Tibial artery (tissue), 4 donors: ENCODE measurements at regions not wholly inside any gene's neighbourhood (a gene's known extent, or its start where the extent isn't known, plus 50 kb on each side); places are given as distances from the start of the nearest gene placed in this dataset.

Experiments used
- DNase-seq, 2 donors: peaks; one replicate each; pipeline ENCODE4 v3.0.0-alpha.2; 2019
- H3K27ac ChIP-seq, 2 donors: fragments of 200-600 bp; sonication (generic) in 1 of 2; 1 replicate in 1 of 2; 2 replicates in 1 of 2; pipeline ENCODE4 v1.5.1; 2018 to 2019; ENCODE audit warnings: mild to moderate bottlenecking in 1 of 2
- H3K27me3 ChIP-seq, 2 donors: fragments of 200-600 bp; sonication (generic) in 1 of 2; one replicate each; pipeline versions ENCODE4 v1.5.1 to v1.6.0; 2016 to 2019
- H3K36me3 ChIP-seq, 3 donors: fragments of 200-600 bp; sonication (generic) in 2 of 3; one replicate each; pipeline ENCODE4 v1.5.1; 2016 to 2019; ENCODE audit warnings: mild to moderate bottlenecking in 2 of 3
- H3K4me1 ChIP-seq, 4 donors: fragments of 200-600 bp; sonication (generic) in 2 of 4; 1 replicate in 3 of 4; 2 replicates in 1 of 4; pipeline ENCODE4 v1.5.1; 2016 to 2019
- H3K4me3 ChIP-seq, 2 donors: fragments of 200-600 bp; sonication (generic) in 1 of 2; 1 replicate in 1 of 2; 2 replicates in 1 of 2; pipeline ENCODE4 v1.5.1; 2018 to 2019; ENCODE audit warnings: mild to moderate bottlenecking in 2 of 2
- H3K9me3 ChIP-seq, 3 donors: fragments of 200-600 bp; sonication (generic) in 1 of 3; one replicate each; pipeline ENCODE4 v1.5.1; 2016 to 2019
- intact Hi-C: fragments of 100-400 bp; cut with DNase I; formaldehyde crosslinking; loops from one replicate; pipeline ENCODE4 v1.15.0; 2023; ENCODE audit warnings: low total_unique reads
- TF ChIP-seq, protein P1 (sequence below), 2 experiments: fragments of 200-600 bp in 1 of 2; fragments of 450-650 bp in 1 of 2; IDR thresholded peaks; one replicate each; pipeline ENCODE4 v1.5.1; 2017 to 2019; ENCODE audit warnings: antibody characterized with exemption in 2 of 2, mild to moderate bottlenecking in 1 of 2, moderate library complexity in 1 of 2

DNA sequence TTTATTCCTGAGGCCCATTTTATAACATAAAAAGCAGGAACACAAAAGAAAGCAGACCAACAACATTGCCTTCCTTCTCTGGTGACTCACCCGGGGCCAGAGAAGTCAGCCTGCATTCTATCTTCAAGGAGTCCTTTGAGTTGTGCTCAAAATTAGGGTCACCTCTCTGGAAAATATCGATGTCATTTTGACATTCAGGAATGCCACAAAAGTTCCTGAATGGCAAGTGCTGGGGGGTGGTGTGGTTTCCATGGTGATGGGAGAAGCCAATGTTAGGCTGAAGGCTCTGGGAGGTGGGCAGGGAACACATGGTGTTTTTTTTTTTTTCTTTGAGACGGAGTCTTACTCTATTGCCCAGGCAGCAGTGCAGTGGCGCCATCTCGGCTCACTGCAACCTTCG, 159.6 kb downstream of the HAPSTR1 start:
- no peak for DNase-seq
- intact Hi-C loops: no loop called here
- peaks cover 0 to 5% of the 10 kb centered on the region in 2 donors for H3K27me3 ChIP-seq
- H3K36me3 ChIP-seq: no peaks in the 10 kb centered on the region
- H3K4me1 ChIP-seq: no peaks in the 10 kb centered on the region
- no peaks in the 10 kb centered on the region for H3K9me3 ChIP-seq
- TF ChIP-seq, protein P1, sequence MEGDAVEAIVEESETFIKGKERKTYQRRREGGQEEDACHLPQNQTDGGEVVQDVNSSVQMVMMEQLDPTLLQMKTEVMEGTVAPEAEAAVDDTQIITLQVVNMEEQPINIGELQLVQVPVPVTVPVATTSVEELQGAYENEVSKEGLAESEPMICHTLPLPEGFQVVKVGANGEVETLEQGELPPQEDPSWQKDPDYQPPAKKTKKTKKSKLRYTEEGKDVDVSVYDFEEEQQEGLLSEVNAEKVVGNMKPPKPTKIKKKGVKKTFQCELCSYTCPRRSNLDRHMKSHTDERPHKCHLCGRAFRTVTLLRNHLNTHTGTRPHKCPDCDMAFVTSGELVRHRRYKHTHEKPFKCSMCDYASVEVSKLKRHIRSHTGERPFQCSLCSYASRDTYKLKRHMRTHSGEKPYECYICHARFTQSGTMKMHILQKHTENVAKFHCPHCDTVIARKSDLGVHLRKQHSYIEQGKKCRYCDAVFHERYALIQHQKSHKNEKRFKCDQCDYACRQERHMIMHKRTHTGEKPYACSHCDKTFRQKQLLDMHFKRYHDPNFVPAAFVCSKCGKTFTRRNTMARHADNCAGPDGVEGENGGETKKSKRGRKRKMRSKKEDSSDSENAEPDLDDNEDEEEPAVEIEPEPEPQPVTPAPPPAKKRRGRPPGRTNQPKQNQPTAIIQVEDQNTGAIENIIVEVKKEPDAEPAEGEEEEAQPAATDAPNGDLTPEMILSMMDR (IDR thresholded peaks at IDR 0.05): no peak
- H3K4me3 ChIP-seq: no peak overlapping the region
- no peak overlapping the region for H3K27ac ChIP-seq

DNA sequence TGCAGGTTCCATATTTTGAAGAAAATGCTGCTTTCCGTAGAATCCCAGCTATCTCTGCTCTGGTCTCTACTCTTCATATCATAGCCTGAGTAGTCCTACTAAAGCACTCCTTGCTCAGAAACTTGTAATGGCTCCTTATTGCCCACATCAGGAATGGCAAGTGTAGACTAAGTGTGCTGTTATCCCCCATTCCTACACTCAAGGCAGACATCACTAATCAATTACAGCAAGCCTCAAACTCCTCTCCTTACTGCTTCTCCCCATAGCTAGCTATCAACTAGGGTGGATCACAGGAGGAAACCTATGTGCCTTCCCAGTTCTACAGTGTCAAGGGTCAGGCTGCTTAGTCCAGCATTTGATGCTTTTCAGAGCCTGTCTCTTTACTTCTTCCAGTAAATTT, 163.4 kb downstream of the HAPSTR1 start:
- Histone ChIP-seq H3K27ac (no peak overlapping the region), H3K4me1 (no peaks in the 10 kb centered on the region), H3K9me3 (no peaks in the 10 kb centered on the region), H3K27me3 (peaks cover 0 to 13% of the 10 kb centered on the region in 2 donors), H3K36me3 (no peaks in the 10 kb centered on the region), H3K4me3 (no peak overlapping the region)
- DNase-seq: no peak
- TF ChIP-seq, protein P1 (IDR thresholded peaks at IDR 0.05): no peak
- intact Hi-C loops: loop anchor here (5.0 kb wide), 1 partner anchor 927 kb away; the partner anchor contains the start of gene GRIN2A

DNA sequence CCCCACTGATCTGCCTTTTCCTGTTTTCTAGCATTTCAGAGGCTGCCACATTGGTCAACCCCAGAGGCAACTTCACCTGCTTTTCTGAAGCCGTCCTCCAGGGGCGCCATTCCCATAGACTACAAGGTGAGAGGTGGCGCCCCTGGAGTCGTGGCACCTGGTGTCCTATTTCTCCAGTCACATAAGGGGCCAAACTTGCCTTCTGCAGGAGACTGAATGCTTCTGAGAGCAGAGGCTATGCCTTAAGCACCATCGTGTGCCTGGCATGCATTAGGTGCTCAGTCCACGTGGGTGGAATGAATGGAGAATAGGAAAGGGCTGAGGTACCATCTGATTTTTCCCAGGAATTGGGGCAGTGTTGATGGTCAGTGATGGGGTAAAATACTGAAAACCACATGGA, 164.8 kb downstream of the HAPSTR1 start:
- no peaks in the 10 kb centered on the region for H3K9me3 ChIP-seq
- intact Hi-C loops: loop anchor here (5.0 kb wide), 1 partner anchor 926 kb away; the partner anchor contains the start of gene GRIN2A
- no peaks in the 10 kb centered on the region for H3K36me3 ChIP-seq
- no peak overlapping the region for H3K27ac ChIP-seq
- no peak for DNase-seq
- TF ChIP-seq, protein P1 (IDR thresholded peaks at IDR 0.05): no peak
- H3K4me3 ChIP-seq: no peak overlapping the region
- H3K27me3 ChIP-seq: peaks cover 0 to 13% of the 10 kb centered on the region in 2 donors
- peaks cover 0 to 9% (median 3%) of the 10 kb centered on the region in 4 donors for H3K4me1 ChIP-seq

DNA sequence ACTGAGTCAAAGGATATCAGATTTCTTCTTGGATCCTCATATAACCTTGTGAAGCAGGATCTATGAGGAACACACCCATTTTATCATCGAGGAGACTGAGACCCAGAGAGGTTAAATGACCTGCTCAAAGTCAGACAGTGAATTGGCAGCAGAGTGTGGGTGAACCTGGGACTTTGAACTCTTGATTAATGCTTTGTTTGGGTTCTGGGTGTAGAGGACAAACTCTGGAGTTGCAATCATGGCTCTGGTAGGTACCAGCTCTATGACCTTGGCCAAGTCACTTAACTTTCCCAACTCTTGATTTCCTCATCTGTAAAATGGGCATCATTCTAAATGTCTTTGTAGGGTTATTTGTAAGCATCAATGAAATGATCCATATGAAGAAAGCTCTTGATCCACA, 166.4 kb downstream of the HAPSTR1 start:
- Histone ChIP-seq H3K36me3 (no peaks in the 10 kb centered on the region), H3K4me1 (peaks cover 0 to 24% (median 3%) of the 10 kb centered on the region in 4 donors), H3K27ac (no peak overlapping the region), H3K27me3 (peaks cover 0 to 13% of the 10 kb centered on the region in 2 donors), H3K4me3 (no peak overlapping the region), H3K9me3 (no peaks in the 10 kb centered on the region)
- no peak for DNase-seq
- TF ChIP-seq, protein P1 (IDR thresholded peaks at IDR 0.05): no peak
- intact Hi-C loops: loop anchor here (5.0 kb wide), 1 partner anchor 924 kb away; the partner anchor contains the start of gene GRIN2A

DNA sequence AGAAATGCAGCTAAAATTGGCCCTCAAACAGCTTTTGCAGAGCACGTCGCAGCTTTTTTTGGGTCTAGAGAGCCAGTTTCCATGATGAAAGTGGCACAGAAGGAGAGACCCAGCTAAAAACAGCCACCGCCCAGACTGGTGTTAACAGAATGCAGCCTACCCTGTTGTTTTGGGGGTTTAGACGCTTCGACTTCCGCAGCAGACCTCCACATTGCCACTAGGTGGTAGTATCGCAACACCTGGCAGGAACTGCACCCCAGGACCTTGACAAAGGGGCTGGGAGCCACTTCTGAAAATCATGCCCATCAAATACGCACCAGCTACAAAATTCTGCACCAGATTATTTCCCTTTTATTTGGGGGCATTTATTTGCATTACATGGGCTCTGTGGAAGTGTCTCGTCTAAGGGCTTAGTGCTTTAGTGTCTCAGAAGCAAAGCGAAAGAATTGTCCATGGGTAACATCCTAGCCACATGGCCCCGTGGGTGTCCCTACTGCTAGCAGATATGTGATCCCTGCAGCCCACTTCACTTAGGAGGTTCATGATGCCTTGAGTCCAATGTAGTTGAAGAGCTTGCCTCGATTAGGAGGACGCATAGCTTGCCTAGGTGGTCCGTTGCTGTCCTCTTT, 167.1 kb downstream of the HAPSTR1 start:
- DNase-seq: no peak
- Histone ChIP-seq H3K36me3 (no peaks in the 10 kb centered on the region), H3K9me3 (no peaks in the 10 kb centered on the region), H3K27me3 (peaks cover 0 to 12% of the 10 kb centered on the region in 2 donors), H3K27ac (no peak overlapping the region), H3K4me1 (peaks cover 0 to 31% (median 3%) of the 10 kb centered on the region in 4 donors), H3K4me3 (no peak overlapping the region)
- TF ChIP-seq, protein P1 (IDR thresholded peaks at IDR 0.05): peak; percentile 53 to 62
- intact Hi-C loops: loop anchor here (5.0 kb wide), 1 partner anchor 924 kb away; the partner anchor contains the start of gene GRIN2A
